ENCODE measurements at regions not wholly inside any gene's neighbourhood (a gene's known extent, or its start where the extent isn't known, plus 50 kb on each side); places are given as distances from the start of the nearest gene placed in this dataset.

DNA sequence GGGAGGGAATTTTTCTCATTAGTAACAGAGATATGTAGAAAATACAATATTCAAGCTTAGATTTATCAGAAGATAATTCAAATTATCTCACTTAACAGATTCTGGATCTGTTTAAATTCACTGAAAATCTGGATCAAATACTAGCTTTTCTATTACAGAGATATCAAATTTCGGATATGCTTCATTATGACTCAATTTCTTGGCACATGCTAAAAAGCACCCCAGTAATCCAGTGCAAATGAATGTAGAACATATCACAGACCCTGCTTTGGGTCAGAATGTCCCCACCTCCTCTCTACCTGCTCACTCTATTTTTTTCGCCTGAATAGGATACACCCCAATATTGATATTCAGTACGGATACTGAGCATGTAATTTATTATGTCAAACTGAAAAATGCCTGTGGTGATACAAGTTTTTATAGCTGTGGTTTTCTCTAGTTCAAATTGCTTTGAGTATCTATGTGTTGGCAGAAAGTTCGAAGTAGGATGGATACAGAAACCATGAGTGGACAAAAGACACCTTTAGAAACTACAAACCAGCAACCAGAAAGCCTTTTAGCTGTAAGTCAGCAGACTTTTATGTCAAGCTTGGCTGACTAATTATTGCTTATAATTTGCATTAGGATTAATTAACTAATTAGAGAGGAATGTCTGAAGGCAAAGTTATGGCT, 290.0 kb downstream of the TFAP2B start:
- Histone ChIP-seq H3K27ac (replicated peaks in 1 of 4) (no peak overlapping the region), H3K4me3 (no peak overlapping the region), H3K36me3 (no peaks in the 10 kb centered on the region), H3K27me3 (no peaks in the 10 kb centered on the region), H3K4me1 (no peaks in the 10 kb centered on the region), H3K9me3 (no peaks in the 10 kb centered on the region)
- WGBS, result 82% methylated on average over 4 of the region's 4 CpGs
- intact Hi-C loops (cut with DNase I), result no loop called here
- TF ChIP-seq, protein P1, sequence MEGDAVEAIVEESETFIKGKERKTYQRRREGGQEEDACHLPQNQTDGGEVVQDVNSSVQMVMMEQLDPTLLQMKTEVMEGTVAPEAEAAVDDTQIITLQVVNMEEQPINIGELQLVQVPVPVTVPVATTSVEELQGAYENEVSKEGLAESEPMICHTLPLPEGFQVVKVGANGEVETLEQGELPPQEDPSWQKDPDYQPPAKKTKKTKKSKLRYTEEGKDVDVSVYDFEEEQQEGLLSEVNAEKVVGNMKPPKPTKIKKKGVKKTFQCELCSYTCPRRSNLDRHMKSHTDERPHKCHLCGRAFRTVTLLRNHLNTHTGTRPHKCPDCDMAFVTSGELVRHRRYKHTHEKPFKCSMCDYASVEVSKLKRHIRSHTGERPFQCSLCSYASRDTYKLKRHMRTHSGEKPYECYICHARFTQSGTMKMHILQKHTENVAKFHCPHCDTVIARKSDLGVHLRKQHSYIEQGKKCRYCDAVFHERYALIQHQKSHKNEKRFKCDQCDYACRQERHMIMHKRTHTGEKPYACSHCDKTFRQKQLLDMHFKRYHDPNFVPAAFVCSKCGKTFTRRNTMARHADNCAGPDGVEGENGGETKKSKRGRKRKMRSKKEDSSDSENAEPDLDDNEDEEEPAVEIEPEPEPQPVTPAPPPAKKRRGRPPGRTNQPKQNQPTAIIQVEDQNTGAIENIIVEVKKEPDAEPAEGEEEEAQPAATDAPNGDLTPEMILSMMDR (IDR thresholded peaks at IDR 0.05), result no peak
- TF ChIP-seq POLR2A (IDR thresholded peaks at IDR 0.05; ENCODE audit: low read depth) (no peak), POLR2AphosphoS5 (IDR thresholded peaks at IDR 0.05) (no peak), EP300 (IDR thresholded peaks at IDR 0.05) (no peak)
- DNase-seq (ENCODE audit: extremely low spot score), result no peak

DNA sequence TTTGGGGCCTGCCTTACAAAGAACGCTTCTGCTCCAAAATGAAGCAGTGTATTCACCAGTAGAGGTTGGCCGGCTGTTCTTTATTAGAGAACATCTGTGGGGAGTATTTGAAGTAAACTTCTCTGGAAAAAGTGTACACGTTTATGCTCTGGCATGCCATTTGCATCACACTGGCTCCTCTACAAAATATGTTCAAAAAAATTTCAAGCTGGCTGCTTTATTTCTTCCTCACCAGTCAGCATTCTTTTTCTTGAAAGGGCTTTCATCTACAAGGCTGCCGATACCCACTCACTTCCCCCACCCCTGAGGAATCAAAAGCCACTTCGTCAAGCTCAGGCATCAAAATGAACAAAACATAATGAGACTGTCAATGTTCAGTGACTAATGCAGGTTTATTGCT, 294.1 kb downstream of the TFAP2B start:
- DNase-seq (ENCODE audit: extremely low spot score), result no peak
- Histone ChIP-seq H3K27ac (replicated peaks in 1 of 4) (no peak overlapping the region), H3K27me3 (no peaks in the 10 kb centered on the region), H3K9me3 (no peaks in the 10 kb centered on the region), H3K4me1 (no peaks in the 10 kb centered on the region), H3K36me3 (no peaks in the 10 kb centered on the region), H3K4me3 (no peak overlapping the region)
- TF ChIP-seq, protein P1 (IDR thresholded peaks at IDR 0.05), result no peak
- TF ChIP-seq POLR2AphosphoS5 (IDR thresholded peaks at IDR 0.05) (no peak), POLR2A (IDR thresholded peaks at IDR 0.05; ENCODE audit: low read depth) (no peak), EP300 (IDR thresholded peaks at IDR 0.05) (no peak)
- intact Hi-C loops (cut with DNase I), result no loop called here
- WGBS, result 37% methylated on average over 5 of the region's 5 CpGs

DNA sequence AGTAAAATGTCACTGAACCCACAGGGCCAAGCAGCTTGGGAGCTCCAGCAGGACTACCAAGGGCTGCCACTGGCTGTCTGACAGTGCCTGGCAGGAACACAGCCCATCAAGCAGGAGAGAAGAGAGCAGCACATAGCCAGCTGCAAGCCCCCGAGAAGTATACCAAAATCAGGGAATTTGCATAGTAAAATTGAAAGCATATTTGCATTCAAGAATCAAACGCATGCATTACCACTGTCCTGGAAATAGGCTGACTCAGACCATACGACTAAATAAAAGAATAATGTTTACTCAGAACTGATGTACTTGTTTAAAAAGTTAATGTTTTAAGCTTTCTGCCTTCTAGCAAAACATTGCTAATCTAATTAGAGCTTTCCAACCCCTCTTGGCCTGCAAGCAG, 298.1 kb downstream of the TFAP2B start:
- TF ChIP-seq EP300 (IDR thresholded peaks at IDR 0.05), result no peak
- no peak for TF ChIP-seq POLR2A (IDR thresholded peaks at IDR 0.05; ENCODE audit: low read depth)
- TF ChIP-seq, protein P1 (IDR thresholded peaks at IDR 0.05), result no peak
- TF ChIP-seq POLR2AphosphoS5 (IDR thresholded peaks at IDR 0.05), result no peak
- Histone ChIP-seq H3K27ac (replicated peaks in 1 of 4) (no peak overlapping the region), H3K36me3 (no peaks in the 10 kb centered on the region), H3K4me1 (no peaks in the 10 kb centered on the region), H3K4me3 (no peak overlapping the region), H3K9me3 (no peaks in the 10 kb centered on the region), H3K27me3 (no peaks in the 10 kb centered on the region)
- DNase-seq (ENCODE audit: extremely low spot score), result no peak
- intact Hi-C loops (cut with DNase I), result no loop called here
- WGBS, result 71% methylated on average over 3 of the region's 3 CpGs

DNA sequence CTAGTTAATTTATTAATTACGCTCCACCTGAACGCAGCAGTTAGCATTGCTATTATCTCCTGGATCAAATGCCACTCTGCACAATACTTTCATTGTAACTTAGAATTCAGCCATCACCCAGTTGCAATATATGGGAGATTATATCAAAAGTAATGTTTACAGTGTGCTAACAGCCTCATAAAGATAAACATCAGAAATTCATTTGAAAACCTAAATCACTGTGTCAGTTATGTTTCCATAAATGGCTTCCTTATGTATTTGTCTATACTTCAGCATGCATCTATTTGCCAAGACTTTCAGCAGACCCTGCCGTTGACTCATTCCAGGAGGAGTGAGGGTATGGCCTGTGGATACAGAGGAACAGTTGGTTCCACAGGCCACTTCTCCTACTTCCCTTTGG, 300.1 kb downstream of the TFAP2B start:
- WGBS, result 84% methylated on average over 3 of the region's 3 CpGs

More for the DNA sequence above, 300.1 kb downstream of the TFAP2B start:
- Histone ChIP-seq H3K4me3 (no peak overlapping the region), H3K36me3 (no peaks in the 10 kb centered on the region), H3K27ac (replicated peaks in 1 of 4) (no peak overlapping the region), H3K27me3 (no peaks in the 10 kb centered on the region), H3K9me3 (no peaks in the 10 kb centered on the region), H3K4me1 (no peaks in the 10 kb centered on the region)
- no peak for DNase-seq (ENCODE audit: extremely low spot score)
- intact Hi-C loops (cut with DNase I), result no loop called here
- TF ChIP-seq EP300 (IDR thresholded peaks at IDR 0.05) (no peak), POLR2A (IDR thresholded peaks at IDR 0.05; ENCODE audit: low read depth) (no peak), POLR2AphosphoS5 (IDR thresholded peaks at IDR 0.05) (no peak)
- TF ChIP-seq, protein P1 (IDR thresholded peaks at IDR 0.05), result no peak
